ENCODE measurements at regions not wholly inside any gene's neighbourhood (a gene's known extent, or its start where the extent isn't known, plus 50 kb on each side); places are given as distances from the start of the nearest gene placed in this dataset.

DNA sequence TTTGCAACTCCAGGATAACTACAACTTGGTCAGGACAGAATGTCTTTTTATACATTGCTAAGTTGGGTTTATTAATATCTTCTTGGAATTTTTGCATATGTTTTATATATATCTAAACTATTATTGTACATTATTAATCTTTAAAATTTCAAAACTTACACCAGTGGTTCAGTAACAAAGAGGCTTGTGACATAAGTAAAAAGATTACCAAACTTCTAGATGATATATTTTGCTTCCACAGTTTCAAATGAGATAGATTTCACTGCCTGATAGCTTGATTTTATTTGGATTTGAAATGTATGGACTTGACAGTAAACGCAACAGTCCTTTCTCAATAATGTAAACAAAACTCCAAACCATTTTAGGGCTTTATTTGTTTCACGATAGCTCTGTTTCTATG lies 701.2 kb upstream of the IGFBP3 start:
- Histone ChIP-seq H3K27ac (ENCODE audit: low read depth, low read length) (no peak overlapping the region), H3K4me3 (ENCODE audit: low read depth, low read length) (no peak overlapping the region), H3K27me3 (ENCODE audit: control insufficient read depth, insufficient read depth, low read length) (no peaks in the 10 kb centered on the region), H3K9me3 (ENCODE audit: control insufficient read depth, insufficient read depth, low read length) (no peaks in the 10 kb centered on the region)
- ChIA-PET POLR2A (interaction anchor here (0.6 kb wide), 1 partner anchor 286 kb away, joined by 3 read pairs; no protein-coding TSS in a partner anchor), CTCF (interaction anchor here (0.6 to 0.7 kb wide), 2 partner anchors 465 to 700 kb away, joined by 3 read pairs; no protein-coding TSS in a partner anchor)
- no peak for DNase-seq (ENCODE audit: low read depth, low spot score)
- TF ChIP-seq, protein P1, sequence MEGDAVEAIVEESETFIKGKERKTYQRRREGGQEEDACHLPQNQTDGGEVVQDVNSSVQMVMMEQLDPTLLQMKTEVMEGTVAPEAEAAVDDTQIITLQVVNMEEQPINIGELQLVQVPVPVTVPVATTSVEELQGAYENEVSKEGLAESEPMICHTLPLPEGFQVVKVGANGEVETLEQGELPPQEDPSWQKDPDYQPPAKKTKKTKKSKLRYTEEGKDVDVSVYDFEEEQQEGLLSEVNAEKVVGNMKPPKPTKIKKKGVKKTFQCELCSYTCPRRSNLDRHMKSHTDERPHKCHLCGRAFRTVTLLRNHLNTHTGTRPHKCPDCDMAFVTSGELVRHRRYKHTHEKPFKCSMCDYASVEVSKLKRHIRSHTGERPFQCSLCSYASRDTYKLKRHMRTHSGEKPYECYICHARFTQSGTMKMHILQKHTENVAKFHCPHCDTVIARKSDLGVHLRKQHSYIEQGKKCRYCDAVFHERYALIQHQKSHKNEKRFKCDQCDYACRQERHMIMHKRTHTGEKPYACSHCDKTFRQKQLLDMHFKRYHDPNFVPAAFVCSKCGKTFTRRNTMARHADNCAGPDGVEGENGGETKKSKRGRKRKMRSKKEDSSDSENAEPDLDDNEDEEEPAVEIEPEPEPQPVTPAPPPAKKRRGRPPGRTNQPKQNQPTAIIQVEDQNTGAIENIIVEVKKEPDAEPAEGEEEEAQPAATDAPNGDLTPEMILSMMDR (IDR thresholded peaks at IDR 0.05; ENCODE audit: low read depth, low read length): no peak

GRCh38 chr7:46619723-46620310 lies 698.7 kb upstream of the IGFBP3 start:
- ChIA-PET POLR2A (no interaction called here), CTCF (interaction anchor here (1.5 kb wide), 1 partner anchor 697 kb away, joined by 7 read pairs; no protein-coding TSS in a partner anchor)
- no peak for DNase-seq (ENCODE audit: low read depth, low spot score)
- Histone ChIP-seq H3K9me3 (ENCODE audit: control insufficient read depth, insufficient read depth, low read length) (no peaks in the 10 kb centered on the region), H3K4me3 (ENCODE audit: low read depth, low read length) (no peak overlapping the region), H3K27ac (ENCODE audit: low read depth, low read length) (no peak overlapping the region), H3K27me3 (ENCODE audit: control insufficient read depth, insufficient read depth, low read length) (no peaks in the 10 kb centered on the region)
- TF ChIP-seq, protein P1 (IDR thresholded peaks at IDR 0.05; ENCODE audit: low read depth, low read length): no peak

GRCh38 chr7:46616636-46617035 lies 695.6 kb upstream of the IGFBP3 start:
- DNase-seq (ENCODE audit: low read depth, low spot score): no peak
- no peak overlapping the region for H3K27ac ChIP-seq (ENCODE audit: low read depth, low read length)
- TF ChIP-seq, protein P1 (IDR thresholded peaks at IDR 0.05; ENCODE audit: low read depth, low read length): no peak
- CTCF ChIA-PET: no interaction called here
- no peaks in the 10 kb centered on the region for H3K9me3 ChIP-seq (ENCODE audit: control insufficient read depth, insufficient read depth, low read length)
- no peaks in the 10 kb centered on the region for H3K27me3 ChIP-seq (ENCODE audit: control insufficient read depth, insufficient read depth, low read length)
- H3K4me3 ChIP-seq (ENCODE audit: low read depth, low read length): no peak overlapping the region
- POLR2A ChIA-PET: no interaction called here

DNA sequence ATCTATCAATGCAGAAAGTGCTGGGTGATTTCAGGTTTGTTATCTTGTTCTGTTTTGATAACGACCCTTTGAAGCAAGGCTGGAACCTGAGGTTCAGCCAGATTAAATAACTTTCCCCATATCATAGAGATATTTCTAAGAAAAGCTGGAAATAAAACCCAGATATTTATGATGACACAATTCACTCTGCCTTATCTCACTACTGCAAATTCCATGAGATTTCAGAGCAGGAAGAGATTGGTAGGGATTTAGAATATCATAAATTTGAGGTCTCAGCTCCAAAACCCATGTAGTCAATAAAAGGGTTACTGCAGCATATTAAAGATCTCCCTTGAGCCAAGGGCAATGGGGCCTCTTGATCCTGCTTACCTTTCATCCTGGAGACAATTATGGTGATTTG lies 692.5 kb upstream of the IGFBP3 start:
- H3K27ac ChIP-seq (ENCODE audit: low read depth, low read length): no peak overlapping the region
- POLR2A ChIA-PET: no interaction called here
- CTCF ChIA-PET: interaction anchor here (1.2 kb wide), 1 partner anchor 691 kb away, joined by 4 read pairs; no protein-coding TSS in a partner anchor
- H3K9me3 ChIP-seq (ENCODE audit: control insufficient read depth, insufficient read depth, low read length): no peaks in the 10 kb centered on the region
- no peak overlapping the region for H3K4me3 ChIP-seq (ENCODE audit: low read depth, low read length)
- TF ChIP-seq, protein P1 (IDR thresholded peaks at IDR 0.05; ENCODE audit: low read depth, low read length): no peak
- H3K27me3 ChIP-seq (ENCODE audit: control insufficient read depth, insufficient read depth, low read length): no peaks in the 10 kb centered on the region
- DNase-seq (ENCODE audit: low read depth, low spot score): no peak

DNA sequence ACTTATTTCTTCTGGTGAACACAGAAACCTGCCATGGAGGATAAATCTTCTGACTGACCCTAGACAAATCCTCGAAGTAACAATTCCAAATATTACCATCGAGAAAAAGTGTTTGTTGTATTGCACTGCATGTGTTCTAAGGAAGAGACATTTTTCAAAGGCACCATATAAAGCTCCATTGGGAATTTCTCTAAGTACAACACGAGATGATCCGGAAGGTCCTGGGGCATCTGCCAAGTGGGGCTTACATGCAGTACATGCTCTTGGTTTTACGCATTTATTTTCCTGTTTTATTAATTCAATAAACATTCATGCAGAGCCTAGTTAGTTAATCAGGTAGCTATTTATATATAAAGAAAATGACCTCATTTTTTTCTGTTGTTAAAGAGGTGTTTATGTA lies 692.0 kb upstream of the IGFBP3 start:
- TF ChIP-seq, protein P1 (IDR thresholded peaks at IDR 0.05; ENCODE audit: low read depth, low read length): no peak
- CTCF ChIA-PET: interaction anchor here (1.2 kb wide), 1 partner anchor 690 kb away, joined by 4 read pairs; no protein-coding TSS in a partner anchor
- no peaks in the 10 kb centered on the region for H3K9me3 ChIP-seq (ENCODE audit: control insufficient read depth, insufficient read depth, low read length)
- H3K27ac ChIP-seq (ENCODE audit: low read depth, low read length): no peak overlapping the region
- H3K27me3 ChIP-seq (ENCODE audit: control insufficient read depth, insufficient read depth, low read length): no peaks in the 10 kb centered on the region
- no peak for DNase-seq (ENCODE audit: low read depth, low spot score)
- no peak overlapping the region for H3K4me3 ChIP-seq (ENCODE audit: low read depth, low read length)
- POLR2A ChIA-PET: no interaction called here
